ENCODE measurements at regions not wholly inside any gene's neighbourhood (a gene's known extent, or its start where the extent isn't known, plus 50 kb on each side); places are given as distances from the start of the nearest gene placed in this dataset.
"Not testable (repeated sequence)": the region's sequence is repeated elsewhere in the genome, so short reads cannot be mapped to it uniquely, and the experiment has no call there.

GRCh38 chrY:7718126-7718525, 806.6 kb upstream of the AMELY start:
- no peak overlapping the region for H3K27ac ChIP-seq (ENCODE audit: low read length)

GRCh38 chrY:7714426-7714825, 802.9 kb upstream of the AMELY start:
- Histone ChIP-seq H3K79me2 (ENCODE audit: low read length) (no peaks in the 10 kb centered on the region), H2AFZ (ENCODE audit: low read depth, low read length) (no peak overlapping the region), H3K4me3 (ENCODE audit: low read length) (no peak overlapping the region), H3K27ac (ENCODE audit: low read length) (no peak overlapping the region), H4K20me1 (ENCODE audit: insufficient read depth, low read length) (no peaks in the 10 kb centered on the region), H3K4me1 (ENCODE audit: low read length) (peaks cover 15% of the 10 kb centered on the region), H3K4me2 (ENCODE audit: low read length) (no peak overlapping the region), H3K36me3 (replicated peaks; ENCODE audit: low read depth, low read length) (no peaks in the 10 kb centered on the region), H3K9ac (ENCODE audit: low read length) (no peak overlapping the region), H3K27me3 (ENCODE audit: low read depth, low read length) (no peaks in the 10 kb centered on the region), H3K9me3 (ENCODE audit: insufficient read depth, low read length) (no peaks in the 10 kb centered on the region)
- no peak for TF ChIP-seq CTCF (IDR thresholded peaks at IDR 0.05; ENCODE audit: low read depth, low read length)
- no peak for TF ChIP-seq EZH2phosphoT487 (IDR thresholded peaks at IDR 0.05; ENCODE audit: low read depth)

More at GRCh38 chrY:7718126-7718525, 806.6 kb upstream of the AMELY start:
- TF ChIP-seq EZH2phosphoT487 (IDR thresholded peaks at IDR 0.05; ENCODE audit: low read depth) (no peak), CTCF (IDR thresholded peaks at IDR 0.05; ENCODE audit: low read depth, low read length) (no peak)
- H3K9me3 ChIP-seq (ENCODE audit: insufficient read depth, low read length), result no peaks in the 10 kb centered on the region
- H3K4me1 ChIP-seq (ENCODE audit: low read length), result peaks cover 42% of the 10 kb centered on the region
- no peaks in the 10 kb centered on the region for H3K79me2 ChIP-seq (ENCODE audit: low read length)
- no peak overlapping the region for H2AFZ ChIP-seq (ENCODE audit: low read depth, low read length)
- H3K4me2 ChIP-seq (ENCODE audit: low read length), result no peak overlapping the region
- no peak overlapping the region for H3K4me3 ChIP-seq (ENCODE audit: low read length)
- no peaks in the 10 kb centered on the region for H3K36me3 ChIP-seq (replicated peaks; ENCODE audit: low read depth, low read length)
- H3K9ac ChIP-seq (ENCODE audit: low read length), result no peak overlapping the region
- H4K20me1 ChIP-seq (ENCODE audit: insufficient read depth, low read length), result no peaks in the 10 kb centered on the region
- no peaks in the 10 kb centered on the region for H3K27me3 ChIP-seq (ENCODE audit: low read depth, low read length)

GRCh38 chrY:7713738-7714137, 802.2 kb upstream of the AMELY start:
- H2AFZ ChIP-seq (ENCODE audit: low read depth, low read length); H3K9ac ChIP-seq (ENCODE audit: low read length); H3K36me3 ChIP-seq (replicated peaks; ENCODE audit: low read depth, low read length); H3K27me3 ChIP-seq (ENCODE audit: low read depth, low read length); H4K20me1 ChIP-seq (ENCODE audit: insufficient read depth, low read length); H3K4me3 ChIP-seq (ENCODE audit: low read length); H3K4me2 ChIP-seq (ENCODE audit: low read length); H3K9me3 ChIP-seq (ENCODE audit: insufficient read depth, low read length); H3K79me2 ChIP-seq (ENCODE audit: low read length); H3K27ac ChIP-seq (ENCODE audit: low read length): not testable (repeated sequence)
- peaks cover 11% of the 10 kb centered on the region for H3K4me1 ChIP-seq (ENCODE audit: low read length)

GRCh38 chrY:7712289-7712688, 800.7 kb upstream of the AMELY start:
- Histone ChIP-seq H3K4me3 (ENCODE audit: low read length) (no peak overlapping the region), H3K9ac (ENCODE audit: low read length) (no peak overlapping the region), H2AFZ (ENCODE audit: low read depth, low read length) (no peak overlapping the region), H3K27me3 (ENCODE audit: low read depth, low read length) (no peaks in the 10 kb centered on the region), H3K4me2 (ENCODE audit: low read length) (no peak overlapping the region), H3K9me3 (ENCODE audit: insufficient read depth, low read length) (no peaks in the 10 kb centered on the region), H3K36me3 (replicated peaks; ENCODE audit: low read depth, low read length) (no peaks in the 10 kb centered on the region), H4K20me1 (ENCODE audit: insufficient read depth, low read length) (no peaks in the 10 kb centered on the region), H3K79me2 (ENCODE audit: low read length) (no peaks in the 10 kb centered on the region), H3K27ac (ENCODE audit: low read length) (no peak overlapping the region), H3K4me1 (ENCODE audit: low read length) (peaks cover 11% of the 10 kb centered on the region)
- no peak for TF ChIP-seq EZH2phosphoT487 (IDR thresholded peaks at IDR 0.05; ENCODE audit: low read depth)
- no peak for TF ChIP-seq CTCF (IDR thresholded peaks at IDR 0.05; ENCODE audit: low read depth, low read length)

Data from OCI-LY3 (cell line).